K562 (cell line): ENCODE measurements at regions not wholly inside any gene's neighbourhood (a gene's known extent, or its start where the extent isn't known, plus 50 kb on each side); places are given as distances from the start of the nearest gene placed in this dataset.

Experiments
- ATAC-seq: fragments of 200-7000 bp; cut with Tn5 transposase; 3 replicates; pipeline ENCODE4 v1.9.1; 2020; ENCODE audit warnings: moderate library complexity
- BruUV-seq: library from RNA; stranded (reverse); fragments of 400-500 nt; replicated peaks from 2 replicates; lab custom pipeline; 2021; lab: Mats Ljungman, UMichigan
- CTCF ChIA-PET: fragments of 300-600 bp; formaldehyde crosslinking; extraction: SDS; loops from one replicate; lab custom pipeline; 2021; ENCODE audit warnings: low intra/inter-chr PET ratio; lab: Yijun Ruan, JAX
- POLR2A ChIA-PET: fragments of 300-600, 350-650 bp; sonication (Branson Sonifier 250); formaldehyde crosslinking; extraction: SDS; loops from one replicate; lab custom pipeline; 2021; ENCODE audit warnings: antibody characterized with exemption, inconsistent platforms; lab: Yijun Ruan, JAX
- DNase-seq, 4 experiments: peaks; one replicate each; pipeline versions ENCODE4 v3.0.0 to v3.0.0-alpha.2; 2011 to 2018; ENCODE audit warnings: low spot score in 3 of 4, mixed read lengths in 3 of 4; ENCODE audit errors: extremely low read depth in 1 of 4
- FAIRE-seq: peaks from 2 replicates; lab custom pipeline; 2011; peaks lifted over from hg19 to GRCh38; lab: Jason Lieb, UNC
- H2AFZ ChIP-seq: 2 replicates; pipeline ENCODE4 v1.6.0; 2011; ENCODE audit warnings: low read depth, low read length, control low read depth, inconsistent platforms
- H3K27ac ChIP-seq: fragments of 200-600 bp; 3 replicates; pipeline ENCODE4 v1.8.0; 2011; ENCODE audit warnings: low read depth, mild to moderate bottlenecking, control low read depth, inconsistent platforms, low read length, moderate library complexity, mixed read lengths; ENCODE audit errors: extremely low read depth
- H3K27me3 ChIP-seq, 2 experiments: fragments of 300-600 bp in 1 of 2; 2 replicates in 1 of 2; 3 replicates in 1 of 2; pipeline versions ENCODE4 v1.6.0 to v1.8.0; 2011; ENCODE audit warnings: inconsistent platforms in 2 of 2, low read length in 2 of 2, mild to moderate bottlenecking in 1 of 2, mixed read lengths in 1 of 2, moderate library complexity in 1 of 2; ENCODE audit not compliant: control insufficient read depth in 2 of 2, insufficient read depth in 2 of 2
- H3K36me3 ChIP-seq: fragments of 300-600 bp; 3 replicates; pipeline ENCODE4 v1.8.0; 2011; ENCODE audit warnings: mild to moderate bottlenecking, low read length, inconsistent platforms; ENCODE audit not compliant: control insufficient read depth, insufficient read depth
- H3K4me1 ChIP-seq, 2 experiments: fragments of 200-600 bp in 1 of 2; replicated peaks in 1 of 2; 2 replicates in 1 of 2; 3 replicates in 1 of 2; pipeline versions ENCODE4 v1.5.1 to v1.8.0; 2011; ENCODE audit warnings: inconsistent platforms in 2 of 2, low read length in 2 of 2, mild to moderate bottlenecking in 1 of 2, mixed read lengths in 1 of 2, moderate library complexity in 1 of 2; ENCODE audit not compliant: control insufficient read depth in 2 of 2, insufficient read depth in 2 of 2
- H3K4me2 ChIP-seq: 2 replicates; pipeline ENCODE4 v1.6.1; 2011; ENCODE audit warnings: low read length, control low read depth, inconsistent platforms, mixed read lengths; ENCODE audit not compliant: insufficient read depth
- H3K4me3 ChIP-seq: fragments of 200-600 bp; sonication (generic), shearing (Covaris generic); 2 replicates; pipeline ENCODE4 v1.5.1; 2016; ENCODE audit warnings: control low read depth, inconsistent platforms
- H3K79me2 ChIP-seq: fragments of 200-600 bp; 3 replicates; pipeline ENCODE4 v1.8.0; 2011; ENCODE audit warnings: low read length, inconsistent platforms; ENCODE audit not compliant: control insufficient read depth, insufficient read depth
- H3K9ac ChIP-seq, 2 experiments: 2 replicates each; pipeline versions ENCODE4 v1.6.0 to v1.6.1; 2011; ENCODE audit warnings: low read depth in 2 of 2, low read length in 2 of 2, control low read depth in 1 of 2, inconsistent platforms in 1 of 2, mild to moderate bottlenecking in 1 of 2, mixed read lengths in 1 of 2; ENCODE audit not compliant: insufficient read depth in 1 of 2
- H3K9me1 ChIP-seq: one replicate; pipeline ENCODE4 v1.6.0; 2011; ENCODE audit warnings: inconsistent platforms, mild to moderate bottlenecking, low read length, moderate library complexity; ENCODE audit not compliant: control insufficient read depth, insufficient read depth
- H3K9me3 ChIP-seq: replicated peaks from 2 replicates; pipeline ENCODE4 v1.5.1; 2011; ENCODE audit warnings: low read depth, low read length, inconsistent platforms; ENCODE audit not compliant: control insufficient read depth, insufficient read depth
- H4K20me1 ChIP-seq: replicated peaks from 2 replicates; pipeline ENCODE4 v1.6.1; 2011; ENCODE audit warnings: low read length, inconsistent platforms, mixed read lengths; ENCODE audit not compliant: control insufficient read depth, insufficient read depth
- ADNP ChIP-seq: fragments of 200-800 bp; sonication (Bioruptor generic); IDR thresholded peaks from 2 replicates; pipeline ENCODE4 v1.6.1; 2016; ENCODE audit warnings: missing genetic modification characterization, missing compliant biosample characterization
- ARID1B ChIP-seq: fragments of 450-650 bp; IDR thresholded peaks from 2 replicates; pipeline ENCODE4 v1.6.1; 2016; ENCODE audit warnings: antibody characterized with exemption, mild to moderate bottlenecking, inconsistent platforms
- ASH1L ChIP-seq: fragments of 450-650 bp; IDR thresholded peaks from 2 replicates; pipeline ENCODE4 v1.6.1; 2018; ENCODE audit warnings: borderline replicate concordance, mild to moderate bottlenecking, low read depth; ENCODE audit not compliant: partially characterized antibody
- ATF4 ChIP-seq: fragments of 450-650 bp; formaldehyde crosslinking; IDR thresholded peaks from 2 replicates; pipeline ENCODE4 v1.4.0; 2022; ENCODE audit warnings: mild to moderate bottlenecking, moderate library complexity
- BRD9 ChIP-seq: fragments of 450-650 bp; IDR thresholded peaks from 2 replicates; pipeline ENCODE4 v1.6.1; 2018; ENCODE audit warnings: low read depth; ENCODE audit not compliant: partially characterized antibody
- DPF2 ChIP-seq: fragments of 450-650 bp; IDR thresholded peaks from 2 replicates; pipeline ENCODE4 v1.6.1; 2016
- EP300 ChIP-seq: IDR thresholded peaks from 2 replicates; pipeline ENCODE4 v1.6.1; 2012; ENCODE audit warnings: low read length, improper control_type of control experiment
- ETV5 ChIP-seq: sonication (generic); formaldehyde crosslinking; IDR thresholded peaks from 2 replicates; pipeline ENCODE4 v1.4.0; 2020; ENCODE audit warnings: low read depth, mild to moderate bottlenecking, missing genetic modification reagents
- FOSL1 ChIP-seq: fragments of 200-800 bp; sonication (Bioruptor generic); conservative IDR thresholded peaks from 2 replicates; pipeline ENCODE4 v1.6.1; 2016; ENCODE audit warnings: missing genetic modification characterization, missing compliant biosample characterization
- GABPB1 ChIP-seq: sonication (generic); formaldehyde crosslinking; IDR thresholded peaks from 2 replicates; pipeline ENCODE4 v1.8.0; 2022; ENCODE audit warnings: mild to moderate bottlenecking, missing genetic modification reagents
- HBP1 ChIP-seq: fragments of 450-650 bp; formaldehyde crosslinking; IDR thresholded peaks from 2 replicates; pipeline ENCODE4 v1.4.0; 2022; ENCODE audit warnings: missing genetic modification characterization
- HMG20B ChIP-seq: fragments of 250-450 bp; sonication (Bioruptor Pico); IDR thresholded peaks from 2 replicates; pipeline ENCODE4 v1.5.0; 2021; ENCODE audit warnings: mild to moderate bottlenecking
- MAFF ChIP-seq: IDR thresholded peaks from 2 replicates; pipeline ENCODE4 v1.6.1; 2012; ENCODE audit warnings: low read length, improper control_type of control experiment
- MTA2 ChIP-seq: fragments of 450-650 bp; IDR thresholded peaks from 2 replicates; pipeline ENCODE4 v1.6.1; 2016; ENCODE audit warnings: low read depth
- NCOR1 ChIP-seq: fragments of 450-650 bp; IDR thresholded peaks from 2 replicates; pipeline ENCODE4 v1.6.1; 2016; ENCODE audit warnings: mild to moderate bottlenecking, moderate library complexity
- NFIC ChIP-seq: fragments of 450-650 bp; IDR thresholded peaks from 2 replicates; pipeline ENCODE4 v1.6.1; 2017; ENCODE audit warnings: mild to moderate bottlenecking, inconsistent platforms
- RBM22 ChIP-seq: fragments of 200-400 bp; formaldehyde crosslinking; IDR thresholded peaks from 2 replicates; pipeline ENCODE4 v1.6.1; 2018; ENCODE audit warnings: low read length, low read depth; ENCODE audit not compliant: poor library complexity, severe bottlenecking
- SRF ChIP-seq, 2 experiments: fragments of 250-450, 450-650 bp in 1 of 2; sonication (Bioruptor Pico) in 1 of 2; sonication (generic) in 1 of 2; formaldehyde crosslinking; IDR thresholded peaks; 2 replicates each; pipeline versions ENCODE4 v1.5.0 to v1.5.1; 2020 to 2022; ENCODE audit warnings: mild to moderate bottlenecking in 1 of 2, missing genetic modification reagents in 1 of 2
- TEAD4 ChIP-seq, 2 experiments: sonication (generic) in 1 of 2; formaldehyde crosslinking in 1 of 2; IDR thresholded peaks; 2 replicates each; pipeline versions ENCODE4 v1.6.1 to v1.8.0; 2012 to 2022; ENCODE audit warnings: borderline replicate concordance in 1 of 2, inconsistent platforms in 1 of 2, low read length in 1 of 2, mild to moderate bottlenecking in 1 of 2, missing genetic modification reagents in 1 of 2
- ZNF316 ChIP-seq: fragments of 450-650 bp; IDR thresholded peaks from 2 replicates; pipeline ENCODE4 v1.6.1; 2016
- ZNF655 ChIP-seq: fragments of 250-450 bp; sonication (Bioruptor Pico); IDR thresholded peaks from 2 replicates; pipeline ENCODE4 v1.5.0; 2021
- WGBS: fragments of 100-300 bp; shearing (Covaris generic); methylation state at CpG from one replicate; pipeline ENCODE4 v1.1.6; 2016; ENCODE audit warnings: low coverage, mixed read lengths; ENCODE audit not compliant: insufficient coverage; ENCODE audit errors: missing lambda C conversion rate; 5-methylcytosine and 5-hydroxymethylcytosine counted together
- in situ Hi-C: fragments of 300-500 bp; cut with MboI; formaldehyde crosslinking; loops from 4 replicates; pipeline ENCODE4 v1.15.0; 2018; ENCODE audit warnings: inconsistent platforms, mixed read lengths
- intact Hi-C: fragments of 100-400 bp; cut with micrococcal nuclease; formaldehyde crosslinking; loops from 2 replicates; pipeline ENCODE4 v1.14.2; 2022

GRCh38 chr7:81327468-81328266 is 408.8 kb upstream of the SEMA3C start:
- DNase-seq = peak in 1 of 4 experiments; percentile 36
- in situ Hi-C loops = no loop called here
- ChIA-PET POLR2A (interaction anchor here (0.7 to 1.0 kb wide), 2 partner anchors 13 to 15 kb away, joined by 3 read pairs; no protein-coding TSS in a partner anchor), CTCF (no interaction called here)
- no peak overlapping the region for H3K4me3 ChIP-seq
- intact Hi-C loops = no loop called here
- H3K27ac ChIP-seq = no peak overlapping the region
- H3K9me1 ChIP-seq = no peaks in the 10 kb centered on the region
- peak overlapping the region; percentile 25; the same call in 1 of the 2 replicates for H2AFZ ChIP-seq
- H3K4me2 ChIP-seq = no peak overlapping the region
- FAIRE-seq = no peak
- no peaks in the 10 kb centered on the region for H3K4me1 ChIP-seq
- H3K9me3 ChIP-seq = no peaks in the 10 kb centered on the region
- H3K9ac ChIP-seq = no peak overlapping the region
- no peaks in the 10 kb centered on the region for H4K20me1 ChIP-seq
- H3K27me3 ChIP-seq = no peaks in the 10 kb centered on the region
- WGBS = 3% methylated on average over 4 of the region's 4 CpGs
- ATAC-seq = no peak
- no peaks in the 10 kb centered on the region for H3K36me3 ChIP-seq
- BruUV-seq = no TSS peak
- no peaks in the 10 kb centered on the region for H3K79me2 ChIP-seq
- TF ChIP-seq ZNF316 (peak; percentile 89), ETV5 (CRISPR knock-in tag) (no peak), NFIC (peak; percentile 43; the same call in 1 of the 2 replicates), TEAD4 (IDR thresholded peaks at IDR 0.05; ENCODE audit: low read length) (peak; percentile 90), TEAD4 (CRISPR knock-in tag; IDR thresholded peaks at IDR 0.05; ENCODE audit: borderline replicate concordance) (no peak), FOSL1 (tag) (peak; percentile 57), EP300 (peak; percentile 62; the same call in 1 of the 2 replicates), HBP1 (CRISPR knock-in tag) (no peak), ATF4 (CRISPR knock-in tag) (no peak), ARID1B (peak; percentile 83), MAFF (peak; percentile 57), BRD9 (no peak), RBM22 (no peak), MTA2 (peak; percentile 26; the same call in 1 of the 2 replicates), ADNP (tag) (no peak), DPF2 (peak; percentile 54), NCOR1 (peak; percentile 66), SRF (CRISPR knock-in tag; IDR thresholded peaks at IDR 0.05) (no peak), HMG20B (CRISPR knock-in tag) (no peak), ASH1L (no peak), GABPB1 (no peak), ZNF655 (CRISPR knock-in tag) (no peak)
